Left cardiac atrium (tissue), 4 donors: ENCODE measurements at regions not wholly inside any gene's neighbourhood (a gene's known extent, or its start where the extent isn't known, plus 50 kb on each side); places are given as distances from the start of the nearest gene placed in this dataset.
A peak's percentile ranks its signal among the peaks of the same experiment; 100 is the strongest.
"Not testable (repeated sequence)": the region's sequence is repeated elsewhere in the genome, so short reads cannot be mapped to it uniquely, and the experiment has no call there.

Experiments used
- ATAC-seq, 2 donors: fragments of 200-7000 bp; cut with Tn5 transposase; one replicate each; pipeline ENCODE4 v1.9.1; 2020; ENCODE audit warnings: mild to moderate bottlenecking in 2 of 2, moderate library complexity in 2 of 2
- DNase-seq: peaks from one replicate; pipeline ENCODE4 v3.0.0-alpha.2; 2020
- intact Hi-C, 2 donors: fragments of 100-400 bp; cut with DNase I; formaldehyde crosslinking; loops; one replicate each; pipeline versions ENCODE4 v1.14.1 to v1.15.1; 2022 to 2023
- donor health status: DM: no; HTN: yes; CAD: no.
- donor health status: DM: no; HTN: yes; CAD: no; lungs with severe emphysema.
- donor health status: DM: yes; HTN: yes; CAD: no.
- donor health status: Dilated cardiomyopathy.

GRCh38 chr9:81313877-81314276 is 375.5 kb downstream of the TLE1 start:
- intact Hi-C loops = no loop called here
- ATAC-seq (no peak), DNase-seq (no peak)

DNA sequence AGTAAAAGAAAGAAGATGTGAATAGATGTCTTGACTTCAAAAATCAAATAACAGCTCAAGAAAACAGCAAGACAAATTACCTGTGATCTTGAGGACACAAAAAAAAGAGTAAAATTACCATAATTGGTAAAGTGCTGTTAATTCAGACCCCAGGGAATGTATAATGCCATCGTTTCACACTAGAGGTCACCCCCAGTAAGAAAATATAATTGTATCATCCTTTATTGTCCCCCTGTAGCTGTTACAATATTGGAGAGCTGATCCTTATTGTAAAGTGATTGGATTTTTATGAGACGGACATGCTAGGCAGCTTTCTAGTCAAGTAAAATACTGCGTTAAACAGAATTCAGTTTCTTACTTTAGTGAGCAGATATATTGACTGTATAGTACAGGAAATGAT is 377.0 kb downstream of the TLE1 start:
- no peak for ATAC-seq
- intact Hi-C loops = no loop called here
- DNase-seq = no peak

DNA sequence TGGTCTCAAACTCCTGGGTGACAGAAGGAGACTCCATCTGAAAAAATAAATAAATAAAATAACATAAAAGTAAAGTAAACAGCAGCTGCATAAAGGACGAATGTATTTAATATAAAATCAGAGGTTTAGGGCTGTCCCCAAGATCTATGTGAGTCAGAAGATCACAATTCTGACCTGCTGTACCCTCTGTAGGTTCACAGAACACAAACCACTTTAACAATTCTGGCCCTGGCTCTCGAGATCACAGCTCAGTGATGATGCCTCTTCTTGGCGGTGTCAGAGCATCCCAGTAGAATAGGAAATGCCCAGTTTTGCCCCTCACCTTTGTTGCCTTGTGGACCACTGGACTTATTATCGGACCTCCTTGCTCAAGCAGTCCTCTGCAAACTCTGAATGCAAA is 380.9 kb downstream of the TLE1 start:
- ATAC-seq (no peak), DNase-seq (no peak)
- intact Hi-C loops = no loop called here

DNA sequence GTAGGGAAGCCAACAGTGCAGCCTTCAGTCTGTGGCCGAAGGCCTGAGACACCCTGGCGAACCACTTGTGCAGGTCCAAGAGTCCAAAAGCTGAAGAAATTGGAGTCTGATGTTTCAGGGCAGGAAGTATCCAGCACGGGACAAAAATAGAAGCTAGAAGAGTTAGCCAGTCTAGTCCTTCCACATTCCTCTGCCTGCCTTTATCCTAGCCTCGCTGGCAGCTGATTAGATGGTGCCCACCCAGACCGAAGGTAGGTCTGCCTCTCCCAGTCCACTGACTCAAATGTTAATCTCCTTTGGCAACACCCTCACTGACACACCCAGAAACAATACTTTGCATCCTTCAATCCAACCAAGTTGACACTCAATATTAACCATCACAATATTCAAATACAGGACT is 381.6 kb downstream of the TLE1 start:
- intact Hi-C loops, DNase-seq, ATAC-seq: not testable (repeated sequence)

DNA sequence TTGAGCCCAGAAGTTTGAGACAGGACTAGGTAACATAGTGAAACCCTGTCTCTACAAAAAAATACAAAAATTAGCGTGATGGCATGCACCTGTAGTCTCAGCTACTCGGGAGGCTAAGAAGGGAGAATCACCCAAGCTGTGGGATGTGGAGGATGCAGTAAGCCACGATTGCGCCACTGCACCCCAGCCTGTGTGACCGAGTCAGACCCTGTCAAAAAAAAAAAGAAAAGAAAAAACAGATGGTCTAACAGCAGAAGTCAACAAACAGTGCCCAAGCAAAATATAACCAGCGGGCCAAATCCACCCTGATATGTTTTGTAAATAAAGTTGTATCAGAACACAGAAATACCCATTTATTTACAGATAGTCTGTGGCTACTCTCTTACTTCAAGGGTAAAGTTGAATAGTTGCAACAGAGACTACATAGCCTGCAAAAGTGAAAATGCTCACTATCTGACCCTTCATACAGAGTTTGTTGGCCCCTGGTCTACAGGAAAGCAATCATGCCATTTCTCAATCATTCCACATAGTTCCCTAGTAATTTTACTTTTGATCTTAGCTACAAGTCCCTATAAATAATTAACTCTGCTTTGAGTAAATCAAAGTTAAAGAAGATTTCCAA is 383.7 kb downstream of the TLE1 start:
- ATAC-seq (no peak), DNase-seq (no peak)
- intact Hi-C loops = no loop called here

DNA sequence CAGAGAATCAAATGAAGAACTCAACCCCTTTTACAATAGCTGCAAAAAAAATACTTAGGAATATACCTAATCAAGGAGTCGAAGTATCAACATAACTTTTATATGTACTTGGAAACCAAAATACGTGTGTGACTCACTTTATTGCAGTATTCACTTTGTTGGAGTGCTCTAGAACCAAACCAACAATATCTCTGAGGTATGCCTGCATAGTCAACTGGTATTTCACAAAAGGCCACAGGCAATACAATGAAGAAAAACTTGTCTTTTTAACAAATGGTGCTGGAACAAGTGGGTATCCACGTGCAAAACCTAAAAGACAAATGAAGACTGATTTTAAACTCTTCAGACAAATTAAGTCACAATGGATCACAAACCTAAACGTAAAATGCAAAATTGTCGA is 385.7 kb downstream of the TLE1 start:
- intact Hi-C loops = no loop called here

DNA sequence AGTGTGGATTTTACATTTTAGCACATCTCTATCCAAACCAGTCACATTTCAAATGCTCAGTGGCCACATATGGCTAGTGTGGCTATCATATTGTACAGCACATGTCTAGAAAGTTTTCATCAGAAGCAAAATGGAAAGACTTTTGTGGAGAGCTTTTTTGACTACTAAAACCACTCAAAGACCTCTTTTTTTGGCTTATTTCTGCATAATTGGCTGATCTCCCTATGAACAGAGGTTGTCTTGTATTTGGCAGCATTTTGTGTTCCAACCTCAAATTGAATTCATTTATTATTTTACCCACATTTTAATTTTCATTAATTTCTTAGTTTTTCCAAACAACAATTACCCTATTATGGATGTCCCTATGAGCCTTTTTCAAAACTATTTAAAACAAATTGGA is 395.7 kb downstream of the TLE1 start:
- ATAC-seq = no peak
- intact Hi-C loops = no loop called here
- DNase-seq = no peak

More for the DNA sequence above, 385.7 kb downstream of the TLE1 start:
- DNase-seq (no peak), ATAC-seq (no peak)

- intact Hi-C loops = no loop called here
- ATAC-seq = no peak
- no peak for DNase-seq
Observed at GRCh38 chr9:81292056-81292805, 397.1 kb downstream of the TLE1 start.

DNA sequence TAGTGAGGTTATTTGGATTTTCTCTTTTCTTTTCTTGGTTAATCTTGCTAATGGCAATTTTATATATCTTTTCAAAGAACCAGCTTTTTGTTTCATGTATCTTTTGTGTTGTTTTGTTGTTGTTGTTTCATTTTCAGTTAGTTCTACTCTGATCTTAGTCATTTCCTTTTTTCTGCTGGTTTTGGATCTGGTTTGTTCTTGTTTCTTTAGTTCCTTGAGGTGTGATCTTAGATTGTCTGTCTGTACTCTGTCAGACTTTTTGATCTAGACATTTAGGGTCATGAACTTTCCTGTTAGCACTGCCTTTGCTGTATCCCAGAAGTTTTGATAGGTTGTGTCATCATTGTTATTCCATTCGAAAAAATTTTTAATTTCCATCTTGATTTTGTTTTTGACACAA is 399.7 kb downstream of the TLE1 start:
- no peak for ATAC-seq
- intact Hi-C loops = no loop called here
- DNase-seq = no peak

DNA sequence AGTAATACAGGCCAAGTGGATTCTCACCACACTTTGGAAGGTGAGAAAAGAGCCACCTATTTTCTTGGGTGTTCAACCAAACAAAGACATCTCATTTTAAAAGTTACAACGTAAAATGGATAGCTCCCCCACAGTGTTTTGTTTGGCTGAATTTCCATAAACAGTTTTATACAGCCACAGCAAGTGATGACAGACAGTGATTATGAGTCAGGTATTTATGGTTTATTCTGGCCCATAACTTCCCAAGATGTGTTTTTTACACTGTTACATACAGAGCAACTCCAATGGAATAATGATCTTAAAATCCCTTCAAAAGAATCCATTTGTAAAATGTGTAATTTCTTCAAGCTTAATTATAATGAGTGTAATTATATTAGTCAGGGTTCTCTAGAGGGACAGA is 421.3 kb downstream of the TLE1 start:
- DNase-seq (no peak), ATAC-seq (no peak)
- intact Hi-C loops = no loop called here

DNA sequence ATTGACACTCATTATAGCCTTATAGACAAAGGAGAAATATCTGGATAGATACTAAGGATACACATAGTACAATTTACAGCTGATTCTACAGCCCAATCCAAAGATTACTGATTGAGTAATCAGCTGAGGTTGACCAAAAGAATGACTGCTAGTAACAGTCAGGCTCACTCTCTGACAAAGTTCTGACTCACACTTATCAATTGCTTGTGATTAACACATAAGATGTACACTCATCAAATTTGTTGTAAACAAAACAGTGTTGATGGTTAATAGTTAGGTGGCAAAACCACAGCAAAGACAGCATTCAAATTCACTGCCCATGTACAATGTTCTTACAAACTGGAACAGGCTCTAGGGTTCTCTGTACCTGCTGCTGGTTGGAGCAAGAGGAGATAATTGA is 422.7 kb downstream of the TLE1 start:
- intact Hi-C loops = no loop called here
- DNase-seq = no peak
- no peak for ATAC-seq

DNA sequence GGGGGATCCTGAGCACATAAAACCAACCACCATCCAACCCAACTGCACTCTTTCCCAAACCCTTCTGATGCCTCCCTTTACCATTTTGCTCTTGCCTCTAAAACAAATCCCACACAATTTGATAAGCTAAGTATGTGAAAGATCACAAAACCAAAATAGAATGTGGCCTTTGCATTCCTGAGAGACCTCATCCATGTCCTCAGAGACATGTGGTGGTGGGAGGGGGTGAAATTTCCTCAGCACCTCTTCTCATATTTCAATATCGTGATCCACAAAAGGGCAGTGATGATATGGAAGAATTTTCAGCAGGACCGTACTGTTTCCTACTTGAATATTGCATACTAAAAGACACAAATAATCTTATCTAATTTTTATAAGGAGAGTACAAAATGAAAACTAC is 423.3 kb downstream of the TLE1 start:
- ATAC-seq (no peak), DNase-seq (no peak)
- intact Hi-C loops = no loop called here

DNA sequence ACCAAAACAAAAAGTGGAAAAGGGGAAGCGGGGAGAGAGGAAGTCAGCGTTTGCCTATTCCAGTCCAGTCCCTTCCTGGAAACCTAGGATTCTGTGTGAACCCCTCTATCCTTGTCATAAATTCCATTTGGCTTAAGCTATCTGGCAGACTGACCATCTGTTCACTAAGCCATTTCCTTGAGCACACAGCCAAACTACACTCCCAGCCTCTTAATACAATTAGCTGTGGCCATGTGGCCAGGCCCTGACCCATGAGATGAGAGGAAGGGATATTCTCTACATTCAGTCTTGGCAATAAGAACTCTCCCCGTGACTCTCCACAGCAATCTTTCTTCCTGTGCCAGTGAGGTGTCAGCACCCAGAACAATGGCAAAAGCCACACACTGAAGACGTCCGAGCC is 424.8 kb downstream of the TLE1 start:
- DNase-seq = peak; percentile 39
- ATAC-seq = peak; percentile 23 to 83

GRCh38 chr9:81259896-81260295 is 429.5 kb downstream of the TLE1 start:
- ATAC-seq = no peak
- intact Hi-C loops = no loop called here

More for the DNA sequence above, 424.8 kb downstream of the TLE1 start:
- intact Hi-C loops = no loop called here

GRCh38 chr9:81256368-81256767 is 433.0 kb downstream of the TLE1 start:
- no peak for DNase-seq
- ATAC-seq = no peak
- intact Hi-C loops = no loop called here

More at GRCh38 chr9:81259896-81260295, 429.5 kb downstream of the TLE1 start:
- DNase-seq = no peak

- ATAC-seq (no peak), DNase-seq (no peak)
- intact Hi-C loops = no loop called here
Observed at GRCh38 chr9:81250606-81251005, 438.7 kb downstream of the TLE1 start.

GRCh38 chr9:81250041-81250440 is 439.3 kb downstream of the TLE1 start:
- intact Hi-C loops = no loop called here
- ATAC-seq (no peak), DNase-seq (no peak)

DNA sequence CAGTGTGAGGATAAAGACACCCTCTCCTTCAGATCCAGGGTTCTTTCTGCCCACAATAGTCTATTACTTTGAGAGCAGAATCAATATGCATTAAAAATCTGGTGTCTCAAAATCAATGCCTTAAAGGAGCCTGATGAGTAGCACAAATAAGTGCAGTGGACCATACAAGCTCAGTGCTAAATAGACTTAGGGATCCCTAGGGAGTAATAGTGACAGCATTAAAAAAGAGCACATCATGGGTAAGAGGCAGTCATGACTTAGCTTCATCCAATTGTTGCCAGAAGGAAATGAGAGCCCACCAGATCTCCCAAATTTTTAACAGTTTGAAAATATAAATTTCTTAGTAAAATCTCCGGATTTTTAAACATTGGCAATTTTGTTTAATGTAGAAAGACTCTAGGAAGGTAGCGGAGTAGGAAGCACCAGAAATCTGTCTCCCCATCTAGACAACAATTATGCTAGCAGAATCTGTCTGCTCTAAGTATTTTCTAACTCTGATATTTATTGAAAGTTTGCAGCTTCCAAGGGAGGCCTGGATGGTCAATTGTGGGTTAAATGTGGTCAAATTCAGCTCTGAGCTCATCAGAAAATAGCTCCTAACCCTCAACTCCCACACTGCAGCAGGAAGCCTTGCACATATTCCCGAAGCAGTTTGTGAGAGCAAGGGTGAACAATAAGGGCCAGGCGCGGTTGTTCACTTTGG is 443.9 kb downstream of the TLE1 start:
- intact Hi-C loops = no loop called here
- ATAC-seq (peak in 1 of 2 donors; percentile 24), DNase-seq (no peak)

- ATAC-seq (peak in 1 of 2 donors; percentile 54), DNase-seq (no peak)
- intact Hi-C loops = no loop called here
Observed at GRCh38 chr9:81244631-81245030, 444.7 kb downstream of the TLE1 start.

- DNase-seq (no peak), ATAC-seq (no peak)
- intact Hi-C loops = no loop called here
Observed at GRCh38 chr9:81242866-81243265, 446.5 kb downstream of the TLE1 start.

- ATAC-seq (no peak), DNase-seq (no peak)
- intact Hi-C loops = no loop called here
Observed at GRCh38 chr9:81239388-81239787, 450.0 kb downstream of the TLE1 start.
